NCI-H1105 treated with DMSO at 0.1 percent for 48 hours (cell line): ENCODE measurements at regions not wholly inside any gene's neighbourhood (a gene's known extent, or its start where the extent isn't known, plus 50 kb on each side); places are given as distances from the start of the nearest gene placed in this dataset.
"Not testable (repeated sequence)": the region's sequence is repeated elsewhere in the genome, so short reads cannot be mapped to it uniquely, and the experiment has no call there.

Source experiments
- DNase-seq: peaks from one replicate; lab custom pipeline; 2025; lab: John Stamatoyannopoulos, UW

GRCh38 chr5:54884195-54884536 is 101.2 kb downstream of the ESM1 start:
- DNase-seq: no peak

- no peak for DNase-seq
Observed at GRCh38 chr5:54883374-54884194, 101.8 kb downstream of the ESM1 start.

GRCh38 chr5:54882841-54883240 is 102.6 kb downstream of the ESM1 start:
- DNase-seq: no peak

GRCh38 chr5:54882101-54882500 is 103.3 kb downstream of the ESM1 start:
- DNase-seq: no peak

DNA sequence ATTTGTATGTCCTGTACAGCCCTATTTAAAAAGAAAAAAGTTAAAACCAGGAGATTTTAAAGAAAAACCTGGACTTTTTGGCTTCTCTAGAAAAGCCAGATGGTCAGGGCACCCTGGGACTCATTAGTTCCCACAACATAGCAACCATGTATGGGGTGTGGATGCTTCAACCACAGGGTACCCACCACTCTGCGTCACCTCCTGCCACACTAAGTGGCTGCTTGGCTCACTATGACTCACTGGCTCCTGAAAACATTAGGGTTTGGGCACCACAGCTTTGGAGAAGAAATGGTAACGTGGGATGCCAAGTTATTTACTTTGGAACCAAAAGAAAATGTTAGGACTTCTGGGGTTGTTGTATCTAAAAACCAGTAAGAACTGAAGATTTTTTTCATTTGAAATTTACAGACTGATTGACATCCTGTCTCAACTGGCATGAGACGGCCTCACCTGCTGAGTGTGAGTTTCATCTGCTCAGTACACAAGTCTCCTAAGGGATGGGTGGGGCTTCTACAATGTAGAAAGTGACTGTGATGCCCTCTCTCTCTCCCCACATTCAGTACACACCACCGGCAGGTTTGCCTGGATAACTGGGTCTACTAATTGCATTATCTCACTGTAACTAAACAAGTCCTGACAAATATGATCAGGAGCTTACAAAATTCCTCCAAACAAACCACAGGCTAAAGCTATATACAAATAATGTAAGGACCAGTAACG is 103.9 kb downstream of the ESM1 start:
- no peak for DNase-seq

DNA sequence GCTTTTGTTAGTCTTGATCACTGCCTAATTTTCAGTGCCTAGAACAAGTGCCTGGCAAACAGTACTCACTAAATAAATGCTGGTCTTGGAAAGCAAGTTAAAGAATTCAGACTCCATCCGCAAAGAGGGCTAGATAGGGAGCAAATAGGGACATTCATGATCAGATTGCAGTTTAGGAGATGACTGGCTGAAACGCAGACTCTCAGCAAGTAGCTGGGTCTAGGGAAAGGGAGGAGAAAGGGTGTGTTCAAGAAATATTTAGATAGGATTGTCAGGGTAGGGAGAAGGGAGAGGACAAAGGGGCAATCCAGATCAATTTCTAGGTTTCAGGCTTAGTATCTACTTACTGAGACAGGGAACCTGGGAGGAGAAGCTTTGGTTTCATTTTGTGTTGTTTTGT is 108.4 kb downstream of the ESM1 start:
- no peak for DNase-seq

DNA sequence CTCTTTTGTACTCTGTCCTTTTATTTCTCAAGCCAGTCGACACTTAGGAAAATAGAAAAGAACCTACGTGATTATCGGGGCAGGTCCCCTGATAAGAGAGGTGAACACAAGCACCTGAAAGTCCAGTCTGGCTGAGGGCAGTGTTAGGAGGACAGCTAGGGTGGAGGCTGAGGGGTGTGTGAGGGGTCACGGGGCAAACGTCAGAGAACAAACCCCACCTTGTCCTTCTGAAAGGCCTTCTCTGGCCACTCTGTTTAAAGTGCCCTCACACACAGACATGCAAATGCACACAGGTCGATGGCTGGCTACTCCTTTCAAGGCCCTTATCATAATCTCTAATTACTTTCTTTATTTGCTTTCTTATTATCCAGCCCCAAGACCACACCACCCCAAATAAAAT is 108.8 kb downstream of the ESM1 start:
- no peak for DNase-seq

- DNase-seq: no peak
Observed at GRCh38 chr5:54874337-54875021, 110.9 kb downstream of the ESM1 start.

- no peak for DNase-seq
Observed at GRCh38 chr5:54873691-54874090, 111.7 kb downstream of the ESM1 start.

DNA sequence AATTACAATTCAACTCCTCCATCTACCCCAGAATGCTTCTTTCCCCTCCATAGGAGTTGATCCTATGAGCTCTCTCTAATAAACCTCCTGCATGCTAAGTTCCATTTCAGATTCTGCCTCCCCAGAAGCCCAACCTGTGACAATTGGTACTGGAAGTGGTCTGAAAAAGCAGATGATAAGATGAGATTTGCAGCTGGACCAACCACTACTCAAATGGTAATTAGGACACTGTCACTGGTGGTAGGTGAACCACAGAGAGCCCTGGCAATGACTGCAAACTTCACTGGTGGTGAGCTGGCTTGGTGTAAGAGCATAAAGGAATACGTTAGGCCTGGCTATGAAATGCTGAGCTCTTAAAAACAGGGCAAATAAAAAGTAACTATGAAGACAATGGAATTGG is 112.6 kb downstream of the ESM1 start:
- DNase-seq: no peak

DNA sequence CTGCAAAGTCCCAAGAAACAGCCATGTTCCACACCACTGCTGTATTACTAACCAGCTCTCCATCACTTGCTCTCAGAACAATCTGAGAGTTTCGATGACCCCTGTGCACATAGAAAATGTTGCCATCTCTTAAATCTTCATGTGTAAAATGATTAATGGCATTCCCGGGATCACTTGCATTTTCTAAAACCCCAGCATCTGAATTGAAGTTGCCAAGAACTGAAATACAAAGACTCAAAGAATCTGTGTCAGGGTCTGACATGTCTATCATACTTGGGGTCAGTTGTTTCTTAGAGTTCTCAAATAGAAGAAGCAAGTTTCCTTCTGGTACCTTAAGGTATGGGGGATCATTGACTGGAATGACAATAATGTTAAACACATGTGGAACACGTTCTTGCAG is 115.1 kb downstream of the ESM1 start:
- DNase-seq: no peak

- DNase-seq: no peak
Observed at GRCh38 chr5:54869691-54870090, 115.7 kb downstream of the ESM1 start.

- DNase-seq: no peak
Observed at GRCh38 chr5:54868511-54869483, 116.6 kb downstream of the ESM1 start.

GRCh38 chr5:54867310-54867944 is 118.0 kb downstream of the ESM1 start:
- peak; percentile 39 for DNase-seq

- not testable (repeated sequence) for DNase-seq
Observed at GRCh38 chr5:54864911-54865515, 120.4 kb downstream of the ESM1 start.

- DNase-seq: no peak
Observed at GRCh38 chr5:54862036-54862435, 123.4 kb downstream of the ESM1 start.

GRCh38 chr5:54861212-54861894 is 124.0 kb downstream of the ESM1 start:
- no peak for DNase-seq

- no peak for DNase-seq
Observed at GRCh38 chr5:54860321-54860720, 125.1 kb downstream of the ESM1 start.

- DNase-seq: no peak
Observed at GRCh38 chr5:54859316-54859715, 126.1 kb downstream of the ESM1 start.

GRCh38 chr5:54854883-54855581 is 130.4 kb downstream of the ESM1 start:
- DNase-seq: no peak
